Activated CD4-positive, alpha-beta T cell treated with anti-CD3 and anti-CD28 coated beads for 4 hours (primary cell): ENCODE measurements at regions not wholly inside any gene's neighbourhood (a gene's known extent, or its start where the extent isn't known, plus 50 kb on each side); places are given as distances from the start of the nearest gene placed in this dataset.

Experiments
- DNase-seq, 2 donors: peaks; one replicate each; pipeline ENCODE4 v3.0.0-alpha.2; 2020

DNA sequence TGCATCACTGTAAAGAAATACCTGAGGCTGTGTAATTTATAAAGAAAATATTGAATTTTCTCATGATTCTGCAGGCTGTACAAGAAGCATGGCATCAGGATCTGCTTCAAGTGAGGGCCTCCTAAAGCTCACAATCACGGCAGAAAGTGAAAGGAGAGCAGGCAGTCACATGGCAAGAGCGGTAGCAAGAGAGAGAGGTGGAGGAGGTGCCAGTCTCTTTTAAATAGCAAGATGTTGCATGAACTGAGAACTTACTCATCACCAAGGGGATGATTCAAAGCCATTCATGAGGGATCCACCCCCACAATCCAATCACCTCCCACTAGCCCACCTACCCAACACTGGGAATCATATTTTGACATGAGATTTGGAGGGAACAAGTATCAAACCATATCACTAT lies 184.5 kb upstream of the PAPPA start:
- DNase-seq: no peak

GRCh38 chr9:115972362-115972761 lies 181.2 kb upstream of the PAPPA start:
- DNase-seq: no peak

- no peak for DNase-seq
Observed at GRCh38 chr9:115972843-115973595, 180.6 kb upstream of the PAPPA start.

DNA sequence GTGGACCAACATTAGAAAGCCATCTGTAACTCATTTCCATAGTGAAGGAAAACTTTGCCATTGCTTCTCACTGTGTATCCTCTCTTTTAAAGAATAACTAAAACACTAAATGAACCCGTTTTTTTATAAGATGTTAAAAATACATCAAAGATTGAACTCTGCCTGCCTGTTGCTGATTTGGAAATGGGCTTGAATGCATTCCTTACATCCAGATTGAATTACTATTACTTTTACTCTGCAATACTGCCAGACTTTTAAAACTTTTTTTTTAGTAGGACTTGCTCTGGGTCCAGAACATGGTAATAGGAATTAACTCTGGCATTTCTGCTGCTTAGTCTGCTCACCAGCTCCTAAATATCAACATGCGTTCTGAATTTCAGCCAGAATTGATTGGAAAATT lies 176.8 kb upstream of the PAPPA start:
- DNase-seq: no peak

GRCh38 chr9:115978091-115978490 lies 175.5 kb upstream of the PAPPA start:
- no peak for DNase-seq

- no peak for DNase-seq
Observed at GRCh38 chr9:115978659-115979096, 174.9 kb upstream of the PAPPA start.

DNA sequence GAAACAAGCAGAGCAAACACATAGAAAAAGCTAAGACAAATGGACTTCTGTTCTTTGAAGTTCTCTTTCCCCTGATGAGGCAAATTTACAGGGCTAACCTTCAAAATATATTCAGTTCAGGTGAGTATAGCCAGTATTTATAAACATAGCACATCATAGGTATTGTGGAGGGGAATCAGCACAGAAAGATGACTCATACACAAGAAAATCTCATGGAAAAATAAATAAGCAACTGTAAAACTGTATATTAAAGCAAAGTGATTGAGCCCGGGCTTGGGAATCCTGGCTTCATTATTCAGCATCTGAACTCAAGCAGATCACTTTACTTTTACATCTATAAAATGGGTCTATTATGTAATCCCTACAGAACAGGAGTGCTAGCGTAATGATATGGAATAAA lies 173.5 kb upstream of the PAPPA start:
- DNase-seq: no peak

DNA sequence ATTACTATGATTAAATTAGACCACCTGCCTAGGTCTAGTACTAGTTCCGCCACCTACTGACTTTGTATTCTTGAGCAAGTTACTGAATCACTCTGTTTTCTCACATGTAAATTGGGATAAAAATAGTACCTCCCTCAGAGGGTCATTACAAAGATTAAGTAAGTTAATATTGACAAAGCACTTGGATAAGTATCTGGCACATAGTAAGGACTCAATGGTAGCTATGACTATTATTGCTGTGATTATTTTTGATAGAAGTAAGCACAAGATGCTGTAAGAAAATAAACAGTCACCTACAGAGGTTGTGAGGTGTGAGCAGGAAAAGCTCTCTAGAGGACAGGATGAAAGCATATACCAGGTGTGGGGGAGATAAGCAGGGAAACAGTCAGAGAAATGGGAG lies 173.1 kb upstream of the PAPPA start:
- DNase-seq: no peak

DNA sequence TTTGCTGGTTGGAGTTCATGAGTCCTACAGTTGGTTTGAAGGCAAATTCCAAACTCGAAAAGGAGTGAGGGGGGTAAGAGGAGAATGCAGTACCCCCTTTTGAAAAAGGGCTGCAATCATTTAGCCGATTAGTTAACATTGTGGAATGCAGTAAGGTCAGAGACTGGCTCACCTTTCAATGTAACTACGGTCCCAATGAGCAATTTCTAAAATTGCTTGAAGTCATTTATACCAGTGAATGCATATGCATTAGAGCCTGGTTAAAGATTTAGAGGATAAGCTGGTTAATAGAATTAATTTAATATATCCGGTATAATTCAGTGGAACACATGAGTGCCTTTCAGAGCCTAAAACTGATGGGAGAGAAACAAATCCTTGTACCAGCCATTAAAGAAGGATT lies 172.6 kb upstream of the PAPPA start:
- no peak for DNase-seq

GRCh38 chr9:115983366-115983765 lies 170.2 kb upstream of the PAPPA start:
- DNase-seq: no peak

- DNase-seq: no peak
Observed at GRCh38 chr9:115985657-115986056, 167.9 kb upstream of the PAPPA start.

GRCh38 chr9:115986508-115986907 lies 167.1 kb upstream of the PAPPA start:
- no peak for DNase-seq

DNA sequence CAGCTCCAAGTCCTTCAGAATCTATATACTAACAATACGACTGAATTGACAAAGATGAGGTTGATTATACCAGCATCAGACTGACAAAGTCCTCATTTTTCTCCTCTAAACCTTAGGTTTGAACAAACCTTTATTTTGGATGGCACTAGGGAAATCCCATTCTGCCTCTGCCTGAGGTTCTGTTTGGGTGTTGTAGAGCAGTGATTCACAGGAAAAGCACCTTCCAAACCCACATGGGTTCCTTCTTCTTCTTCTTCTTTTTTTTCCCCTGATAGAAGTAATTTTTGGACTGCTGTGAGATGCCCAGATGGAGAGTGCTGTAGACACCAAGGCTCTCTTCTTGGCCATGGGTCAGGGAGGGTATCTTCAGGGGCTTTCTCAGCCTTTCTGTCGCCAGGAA lies 164.9 kb upstream of the PAPPA start:
- DNase-seq: no peak

GRCh38 chr9:115989831-115990230 lies 163.8 kb upstream of the PAPPA start:
- DNase-seq: no peak

DNA sequence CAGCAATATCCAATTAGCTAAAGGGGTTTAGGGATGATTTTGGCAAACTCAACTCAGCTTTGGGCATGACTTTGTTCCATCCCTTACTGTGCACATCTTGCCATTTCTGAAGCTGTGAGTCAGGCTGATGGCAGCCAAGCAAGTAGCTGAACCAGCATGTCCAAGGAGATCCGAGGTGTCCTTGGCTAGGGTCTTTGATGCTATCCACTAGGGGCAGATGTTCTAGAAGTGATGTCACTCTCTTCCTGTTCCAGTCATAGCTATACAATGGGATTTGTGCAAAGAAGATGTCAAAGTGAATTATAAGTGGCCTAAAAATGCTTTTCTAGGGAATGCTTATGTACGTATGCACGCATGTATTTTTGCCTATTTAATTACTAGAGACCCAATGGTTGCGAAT lies 160.8 kb upstream of the PAPPA start:
- DNase-seq: no peak

- no peak for DNase-seq
Observed at GRCh38 chr9:115997923-115998322, 155.7 kb upstream of the PAPPA start.

DNA sequence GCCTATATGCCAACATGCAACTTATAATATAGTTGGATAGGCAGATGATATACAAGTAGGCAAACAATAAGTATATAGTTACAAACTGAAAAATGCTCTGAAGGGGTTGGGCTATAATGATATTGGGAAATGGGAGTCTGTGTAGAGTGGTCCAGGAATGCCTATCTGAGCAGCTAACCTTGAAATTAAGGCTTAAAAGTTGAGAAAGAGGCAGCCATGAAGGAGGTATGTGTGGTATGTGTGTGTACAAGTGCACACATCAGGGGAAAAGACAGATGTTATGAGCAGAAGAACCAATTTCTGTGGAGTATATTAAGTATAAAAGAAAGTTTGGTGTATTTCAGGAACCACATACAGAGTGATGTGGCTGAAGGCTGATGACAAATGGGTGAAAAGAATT lies 154.9 kb upstream of the PAPPA start:
- no peak for DNase-seq

DNA sequence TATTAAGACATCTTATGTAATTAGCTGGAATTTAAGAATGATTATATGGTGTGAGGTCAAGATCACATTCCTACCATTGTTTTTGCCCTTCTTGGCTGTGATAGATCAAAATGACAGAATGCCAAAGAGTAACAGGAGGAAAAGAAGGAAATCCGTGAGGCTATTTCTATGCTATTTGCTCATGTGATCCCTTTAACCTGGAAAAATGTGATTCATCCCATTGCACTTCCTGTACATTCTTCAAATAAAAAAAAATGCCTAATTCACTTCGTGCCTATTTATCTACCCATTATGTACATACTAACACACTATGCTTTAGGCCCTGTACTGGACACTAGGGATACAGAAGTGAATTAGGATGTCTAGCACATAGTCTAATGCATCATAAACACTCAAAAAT lies 154.1 kb upstream of the PAPPA start:
- no peak for DNase-seq

GRCh38 chr9:116000748-116001329 lies 152.8 kb upstream of the PAPPA start:
- DNase-seq: no peak

GRCh38 chr9:116002181-116002580 lies 151.4 kb upstream of the PAPPA start:
- no peak for DNase-seq

GRCh38 chr9:116002624-116003023 lies 151.0 kb upstream of the PAPPA start:
- DNase-seq: no peak

DNA sequence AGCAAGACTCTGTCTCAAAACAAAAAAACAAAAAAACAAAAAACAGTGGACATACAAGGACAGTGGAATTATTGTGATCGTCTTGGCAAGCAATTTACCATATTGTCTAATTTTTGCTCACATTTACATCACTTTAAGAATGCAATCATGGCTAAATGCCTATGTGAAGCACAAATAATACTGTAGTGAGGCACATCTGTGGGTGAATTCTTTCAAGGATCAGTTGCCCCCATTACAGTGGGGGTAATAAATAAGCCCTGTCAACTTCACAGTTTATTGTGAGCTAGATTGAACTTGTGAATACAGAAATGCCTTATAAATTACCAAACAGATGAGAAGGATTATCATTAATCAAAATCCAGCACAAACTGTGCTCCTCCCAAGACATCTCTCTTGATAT lies 150.2 kb upstream of the PAPPA start:
- no peak for DNase-seq

DNA sequence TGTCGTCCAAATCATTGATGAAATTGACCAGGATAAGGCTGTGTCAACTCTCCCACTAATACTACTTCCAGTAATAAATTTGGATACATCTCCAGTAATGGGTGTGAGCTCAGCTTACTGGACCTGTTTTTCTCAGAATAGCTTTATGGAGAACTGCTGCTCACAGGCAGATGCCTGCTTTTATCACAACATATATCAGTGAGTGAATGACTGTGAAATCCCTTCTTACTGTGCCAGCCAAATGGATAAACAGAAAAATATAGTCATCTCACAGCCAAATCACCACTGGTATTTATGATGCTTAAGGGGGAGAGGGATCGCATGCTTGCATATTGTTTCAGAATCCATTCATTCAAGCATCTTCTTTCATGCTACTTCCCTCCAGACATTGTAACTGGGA lies 148.4 kb upstream of the PAPPA start:
- DNase-seq: no peak

GRCh38 chr9:116007824-116008223 lies 145.8 kb upstream of the PAPPA start:
- DNase-seq: no peak

DNA sequence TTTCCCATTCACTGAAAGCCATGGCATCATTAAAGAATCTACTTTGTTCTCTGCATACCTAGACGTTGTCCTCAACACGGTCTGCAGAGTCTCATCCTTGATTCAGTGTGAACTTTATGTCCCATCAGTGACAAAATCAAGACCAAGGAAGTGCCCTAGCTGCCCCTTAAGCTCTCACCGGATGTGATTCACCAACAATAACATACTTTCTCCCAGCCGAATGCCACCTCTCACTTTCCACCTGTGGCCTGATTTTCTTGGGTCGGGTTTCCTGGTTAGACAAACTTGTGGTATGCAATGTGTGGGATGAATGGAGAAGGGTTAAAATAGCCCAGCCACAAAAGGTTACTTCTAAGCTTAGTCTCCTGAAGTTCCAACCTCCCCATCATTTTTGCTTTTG lies 145.3 kb upstream of the PAPPA start:
- no peak for DNase-seq
